ENCODE measurements at regions not wholly inside any gene's neighbourhood (a gene's known extent, or its start where the extent isn't known, plus 50 kb on each side); places are given as distances from the start of the nearest gene placed in this dataset.

DNA sequence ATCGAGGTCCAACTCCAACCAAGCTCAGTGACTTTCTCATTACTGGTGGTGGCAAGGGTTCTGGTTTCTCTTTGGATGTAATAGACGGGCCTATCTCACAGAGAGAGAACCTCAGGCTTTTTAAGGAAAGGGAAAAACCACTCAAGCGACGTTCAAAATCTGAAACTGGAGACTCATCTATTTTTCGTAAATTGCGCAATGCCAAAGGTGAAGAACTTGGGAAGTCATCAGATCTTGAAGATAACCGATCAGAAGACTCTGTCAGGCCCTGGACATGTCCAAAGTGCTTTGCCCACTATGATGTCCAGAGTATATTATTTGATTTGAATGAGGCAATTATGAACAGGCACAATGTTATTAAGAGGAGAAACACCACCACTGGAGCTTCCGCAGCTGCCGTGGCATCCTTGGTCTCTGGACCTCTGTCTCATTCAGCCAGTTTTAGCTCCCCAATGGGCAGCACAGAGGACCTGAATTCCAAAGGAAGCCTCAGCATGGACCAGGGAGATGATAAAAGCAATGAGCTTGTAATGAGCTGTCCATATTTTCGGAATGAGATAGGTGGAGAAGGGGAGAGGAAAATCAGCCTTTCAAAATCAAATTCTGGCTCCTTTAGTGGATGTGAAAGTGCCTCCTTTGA is 343.5 kb upstream of the RGS6 start:
- DNase-seq (ENCODE audit: extremely low read depth in 1 of 2, low read depth in 1 of 2): no peak

DNA sequence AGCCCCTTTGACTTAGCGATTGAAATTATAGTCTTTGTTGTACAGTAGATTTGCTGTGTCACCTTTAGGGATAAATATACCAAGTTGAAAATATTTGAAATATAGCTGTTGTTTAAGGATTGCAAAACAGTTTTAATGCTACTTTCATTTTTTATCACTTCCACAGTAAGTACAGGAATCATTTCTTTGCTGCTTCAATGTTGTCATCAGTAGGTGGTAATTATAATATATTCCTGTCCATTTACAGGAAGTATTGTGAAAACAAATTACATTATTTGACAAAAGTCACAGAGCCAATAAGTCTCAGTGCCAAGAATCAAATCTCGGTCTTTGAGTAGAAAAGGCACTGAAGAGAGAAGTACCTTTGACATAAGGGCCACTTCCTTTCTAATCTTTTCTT is 342.6 kb upstream of the RGS6 start:
- DNase-seq (ENCODE audit: extremely low read depth in 1 of 2, low read depth in 1 of 2): no peak

DNA sequence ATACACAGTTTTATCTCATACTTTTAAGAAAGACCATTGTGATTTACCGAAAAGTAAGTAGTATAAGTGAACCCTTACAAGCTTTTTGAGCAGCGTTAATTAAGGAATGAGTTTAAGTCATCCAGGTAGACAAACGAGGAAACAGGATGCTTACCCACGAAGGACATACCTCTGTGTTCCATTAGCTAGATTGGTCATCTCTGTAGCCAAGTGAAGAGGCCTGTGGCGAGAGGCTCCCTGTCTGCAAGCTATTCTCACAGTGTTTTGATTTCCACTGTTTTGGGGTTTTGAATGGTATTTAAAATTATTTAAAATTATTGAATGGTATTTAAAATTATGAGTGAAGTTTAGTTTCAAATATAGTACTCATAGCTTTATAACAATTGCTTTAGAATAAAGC is 342.1 kb upstream of the RGS6 start:
- DNase-seq (ENCODE audit: extremely low read depth in 1 of 2, low read depth in 1 of 2): no peak

DNA sequence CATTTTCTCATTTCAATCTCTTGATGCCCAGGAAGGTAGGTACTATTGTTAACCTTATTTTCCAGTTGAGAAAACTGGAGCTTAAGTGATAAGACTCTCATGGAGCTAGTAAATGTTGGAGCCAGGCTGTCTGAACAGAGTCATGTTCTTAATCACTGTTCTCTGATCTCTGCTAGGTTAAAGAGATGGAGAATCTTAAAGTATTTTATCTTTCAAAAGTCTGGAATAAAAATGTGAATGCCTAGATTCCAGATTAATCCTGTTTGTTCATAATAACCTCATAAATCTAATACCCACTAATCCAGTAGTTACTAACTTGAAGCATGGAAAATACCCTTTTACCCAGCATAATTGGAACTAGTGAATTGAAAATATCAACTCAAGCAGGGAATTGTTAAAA is 341.0 kb upstream of the RGS6 start:
- DNase-seq (ENCODE audit: extremely low read depth in 1 of 2, low read depth in 1 of 2): no peak

DNA sequence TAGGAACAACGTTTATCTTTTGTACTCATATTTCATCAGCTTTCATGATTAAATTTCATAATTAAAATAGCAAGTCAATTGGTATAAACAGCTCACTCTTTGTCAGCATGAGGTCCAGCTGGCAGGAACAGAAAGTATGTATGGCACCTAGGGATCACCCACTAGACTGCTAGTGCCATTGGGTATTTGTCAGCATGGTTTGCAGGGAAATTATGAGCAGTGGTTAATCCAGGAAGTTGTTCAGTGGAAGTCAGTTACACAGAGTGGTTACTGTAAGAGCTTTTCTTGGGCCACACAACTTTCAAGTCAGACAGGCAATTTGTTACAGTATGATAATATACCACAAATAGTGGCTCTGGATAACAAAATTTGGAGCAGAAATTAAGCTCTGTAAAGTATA is 340.3 kb upstream of the RGS6 start:
- DNase-seq (ENCODE audit: extremely low read depth in 1 of 2, low read depth in 1 of 2): peak in 1 of 2 donors; percentile 8

DNA sequence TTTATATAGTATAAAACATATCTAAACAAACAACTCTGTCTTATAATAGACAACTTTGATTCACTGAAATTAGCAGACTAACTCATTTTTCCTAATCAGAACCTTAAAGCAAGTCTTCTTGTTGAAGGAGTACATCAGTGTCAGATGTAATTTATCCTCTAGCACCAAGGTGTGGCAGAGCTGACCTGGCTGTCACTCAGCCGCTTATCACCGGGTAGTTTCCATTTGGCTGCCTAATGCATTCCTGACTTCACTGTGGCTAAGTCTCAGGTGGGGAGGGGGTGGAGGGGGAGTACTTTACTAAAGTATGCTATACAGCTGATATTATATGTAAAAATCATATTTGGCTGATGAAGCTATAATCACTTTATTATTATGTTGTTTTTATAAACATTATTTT is 339.9 kb upstream of the RGS6 start:
- DNase-seq (ENCODE audit: extremely low read depth in 1 of 2, low read depth in 1 of 2): no peak

DNA sequence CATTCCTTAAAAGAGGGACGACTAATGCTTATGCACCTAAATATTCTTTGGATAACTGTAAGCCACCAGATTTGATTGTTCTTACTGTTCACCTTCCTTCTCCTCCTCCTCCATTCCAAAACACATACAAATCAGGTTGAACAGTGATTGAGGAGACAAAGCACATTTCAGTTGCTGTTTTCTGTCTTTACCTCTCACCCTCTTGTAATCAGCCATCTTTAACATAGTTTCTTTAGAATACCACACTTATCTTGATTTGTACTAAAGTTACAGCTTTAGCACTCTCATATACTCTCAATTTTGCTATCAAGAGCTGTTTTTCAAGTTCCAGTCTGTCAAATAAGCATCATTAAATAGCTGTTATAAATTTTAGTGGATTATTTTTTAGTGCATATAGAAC is 338.3 kb upstream of the RGS6 start:
- no peak for DNase-seq (ENCODE audit: extremely low read depth in 1 of 2, low read depth in 1 of 2)

DNA sequence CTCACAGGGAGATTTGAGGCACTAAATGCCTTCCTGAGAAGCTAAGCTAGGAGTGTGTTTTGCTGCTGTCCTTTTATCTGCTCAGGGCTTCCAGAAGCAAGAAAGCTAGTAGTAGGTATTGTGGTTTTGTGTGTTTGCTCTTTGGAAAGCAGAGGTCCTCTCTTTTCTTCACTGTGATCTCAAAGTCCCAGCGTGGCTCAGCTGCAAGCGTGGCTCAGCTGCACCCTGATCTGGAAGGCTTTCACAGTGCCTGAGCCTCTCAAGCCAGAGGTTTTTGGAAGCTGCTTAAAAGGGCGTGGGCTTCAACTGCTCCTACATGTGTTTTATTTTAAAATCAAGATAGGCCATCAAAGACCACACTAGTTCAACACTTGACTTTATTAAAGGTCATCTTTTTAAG is 337.4 kb upstream of the RGS6 start:
- DNase-seq (ENCODE audit: extremely low read depth in 1 of 2, low read depth in 1 of 2): no peak

DNA sequence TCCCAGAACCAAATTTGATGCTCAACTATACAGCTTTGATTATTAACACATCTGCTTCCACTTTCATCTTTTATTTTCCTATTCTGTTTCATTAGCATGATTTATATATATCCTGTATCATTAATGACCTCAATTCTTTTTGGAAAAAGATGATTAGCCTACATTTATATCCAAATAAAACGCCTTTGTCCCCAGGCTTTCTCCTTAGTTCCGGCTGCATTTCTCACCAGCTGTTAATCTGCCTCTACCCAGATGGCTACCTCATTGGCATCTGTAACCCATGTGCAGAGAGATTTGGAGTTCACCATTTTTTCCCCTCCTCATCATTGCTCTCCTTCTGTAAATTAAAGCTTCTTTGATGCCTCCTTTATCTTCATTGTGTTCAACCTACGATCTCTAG is 336.8 kb upstream of the RGS6 start:
- DNase-seq (ENCODE audit: extremely low read depth in 1 of 2, low read depth in 1 of 2): no peak

DNA sequence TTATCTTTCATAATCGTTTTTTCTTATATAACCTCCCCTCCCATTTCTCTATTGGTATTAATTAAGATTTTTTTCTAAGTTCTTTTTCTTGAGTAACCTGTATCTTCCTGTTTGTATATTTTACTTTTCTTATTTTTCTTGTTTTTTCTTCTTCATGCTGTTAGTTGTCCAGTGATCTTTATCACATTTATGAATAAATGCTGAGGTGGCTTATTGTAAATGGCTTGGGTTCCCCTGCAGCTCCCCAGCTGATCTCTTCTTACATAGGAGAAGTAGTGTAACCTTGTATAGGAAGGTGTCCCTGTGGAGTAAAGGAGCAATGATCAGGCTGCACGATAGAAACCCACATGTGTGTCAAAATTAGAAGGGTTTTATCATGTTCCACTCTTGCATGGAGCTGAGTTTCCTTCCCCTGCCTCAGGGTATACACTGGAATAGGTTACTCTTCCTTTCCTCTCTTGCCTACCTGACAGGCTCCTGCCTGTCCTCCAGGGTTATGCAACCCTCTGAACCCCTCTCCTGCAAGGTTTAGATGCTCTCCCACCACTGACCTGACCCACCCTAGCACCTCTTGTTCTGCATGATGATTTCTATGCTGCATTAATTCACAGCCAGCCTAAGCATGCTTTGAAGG is 334.8 kb upstream of the RGS6 start:
- no peak for DNase-seq (ENCODE audit: extremely low read depth in 1 of 2, low read depth in 1 of 2)

DNA sequence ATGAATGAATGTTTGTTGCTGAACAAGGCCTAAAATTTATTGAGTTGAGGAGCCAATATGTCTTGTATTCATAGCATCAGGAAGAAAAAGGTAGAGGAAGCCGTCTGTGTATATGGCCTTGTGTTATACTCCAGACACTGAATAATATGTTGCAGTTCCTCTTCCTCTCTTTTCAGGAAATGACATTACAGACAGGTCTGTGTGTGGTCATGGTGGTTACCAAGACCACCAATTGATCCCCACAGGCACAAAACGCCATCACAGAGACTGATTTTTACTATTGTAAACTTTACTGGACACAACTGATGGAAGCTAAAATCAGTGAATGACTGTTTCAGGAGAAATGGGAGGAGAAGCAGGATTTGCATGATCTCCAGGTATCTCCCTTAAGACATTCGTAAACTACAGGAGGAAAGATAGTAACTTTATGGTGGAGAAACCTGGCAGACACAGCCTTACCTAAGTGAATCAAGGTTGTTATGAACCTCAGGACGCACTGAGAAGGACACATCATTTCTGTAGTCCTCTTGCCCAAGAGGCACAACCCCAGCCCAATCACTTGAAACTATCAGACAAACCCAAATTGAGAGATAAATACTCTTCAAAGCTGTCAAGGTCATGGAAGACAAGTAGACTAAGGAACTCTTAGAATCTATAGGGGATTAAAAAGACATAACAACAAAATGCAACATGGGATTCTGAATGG is 334.1 kb upstream of the RGS6 start:
- DNase-seq (ENCODE audit: extremely low read depth in 1 of 2, low read depth in 1 of 2): peak in 1 of 2 donors; percentile 13

DNA sequence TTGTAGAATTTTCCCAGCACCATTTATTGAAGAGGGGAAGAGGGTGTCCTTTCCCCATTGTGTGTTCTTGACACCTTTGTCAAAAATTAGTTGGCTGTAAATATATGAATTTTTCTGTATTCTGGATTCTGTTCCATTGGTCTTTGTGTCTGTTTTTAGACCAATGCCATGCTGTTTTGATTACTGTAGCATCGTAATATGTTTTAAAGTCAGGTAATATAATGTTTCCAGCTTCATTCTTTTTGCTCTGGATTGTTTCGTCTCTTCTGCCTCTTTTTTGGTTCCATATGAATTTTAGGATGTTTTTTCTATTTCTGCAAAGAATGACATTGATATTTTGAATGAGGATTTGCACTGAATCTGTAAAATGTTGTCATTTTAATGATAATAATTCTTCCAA is 331.9 kb upstream of the RGS6 start:
- no peak for DNase-seq (ENCODE audit: extremely low read depth in 1 of 2, low read depth in 1 of 2)

DNA sequence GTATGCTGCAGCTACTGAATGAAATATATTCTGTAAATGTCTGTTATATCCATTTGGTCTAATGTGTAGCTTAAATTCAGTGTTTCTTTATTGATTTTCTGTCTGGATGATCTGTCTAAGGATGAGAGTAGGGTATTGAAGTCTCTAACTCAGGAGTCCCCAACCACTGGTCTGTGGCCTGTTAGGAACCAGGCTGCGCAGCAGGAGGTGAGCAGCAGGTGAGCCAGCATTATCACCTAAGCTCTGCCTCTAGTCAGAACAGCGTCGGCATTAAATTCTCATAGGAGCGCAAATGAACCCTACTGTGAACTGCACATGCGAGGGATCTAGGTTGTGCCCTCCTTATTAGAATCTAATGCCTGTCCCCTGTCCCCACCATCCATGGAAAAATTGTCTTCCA is 329.7 kb upstream of the RGS6 start:
- DNase-seq (ENCODE audit: extremely low read depth in 1 of 2, low read depth in 1 of 2): no peak

DNA sequence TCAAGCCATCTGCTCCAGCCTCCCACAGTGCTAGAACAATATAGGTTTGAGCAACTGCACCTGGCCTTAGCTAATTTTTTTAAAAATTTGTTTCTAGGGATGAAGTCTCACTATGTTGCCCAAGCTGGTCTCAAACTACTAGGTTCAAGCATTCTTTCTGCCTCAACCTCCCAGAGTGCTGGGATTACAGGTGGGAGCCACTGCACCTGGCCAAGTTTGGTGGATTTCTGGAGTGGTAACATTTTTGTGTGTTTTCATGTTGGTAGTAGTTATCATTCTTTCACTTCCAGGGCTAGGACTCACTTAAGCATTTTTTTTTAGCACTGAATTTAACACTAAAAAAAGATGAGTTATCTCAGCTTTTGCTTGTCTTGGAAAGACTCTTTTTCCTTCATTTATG is 328.0 kb upstream of the RGS6 start:
- no peak for DNase-seq (ENCODE audit: extremely low read depth in 1 of 2, low read depth in 1 of 2)

DNA sequence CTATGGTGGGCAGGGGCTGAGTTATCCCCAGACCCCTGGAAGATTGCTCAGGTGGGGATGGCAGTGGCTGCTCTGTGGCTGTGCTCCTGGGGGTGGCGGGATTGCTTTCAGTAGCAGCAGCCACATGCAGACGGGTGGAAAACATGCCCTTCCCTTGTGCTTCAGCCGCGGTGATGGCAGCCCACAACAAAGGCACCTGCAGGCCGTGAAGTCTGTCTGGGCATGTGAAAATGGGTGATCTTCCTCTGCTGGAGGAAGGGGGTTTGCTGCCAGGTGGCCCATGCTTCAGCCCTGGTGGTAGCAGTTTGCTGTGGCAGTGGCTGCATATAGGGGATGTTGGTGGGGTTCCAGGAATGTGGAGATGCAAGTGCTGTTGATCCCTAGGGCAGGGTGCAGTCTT is 326.2 kb upstream of the RGS6 start:
- no peak for DNase-seq (ENCODE audit: extremely low read depth in 1 of 2, low read depth in 1 of 2)

DNA sequence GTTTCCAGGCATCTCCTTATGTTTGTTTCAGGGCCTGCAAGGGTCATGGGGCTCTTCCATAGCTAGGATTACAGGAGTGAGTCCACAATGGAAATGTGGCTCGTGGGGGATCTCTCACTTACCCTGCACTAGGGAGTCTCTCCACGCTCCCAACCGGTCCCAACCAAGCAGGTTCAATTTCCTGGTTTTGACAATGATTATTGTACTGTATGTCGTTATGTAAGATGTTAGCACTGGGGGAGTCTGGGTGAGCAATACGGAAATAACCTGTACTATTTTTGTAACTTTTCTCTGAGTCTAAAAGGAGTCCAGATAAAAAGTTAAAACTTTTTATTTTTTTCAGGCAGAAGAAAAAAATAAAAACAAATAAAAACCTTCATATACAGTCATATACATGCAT is 325.7 kb upstream of the RGS6 start:
- DNase-seq (ENCODE audit: extremely low read depth in 1 of 2, low read depth in 1 of 2): no peak

DNA sequence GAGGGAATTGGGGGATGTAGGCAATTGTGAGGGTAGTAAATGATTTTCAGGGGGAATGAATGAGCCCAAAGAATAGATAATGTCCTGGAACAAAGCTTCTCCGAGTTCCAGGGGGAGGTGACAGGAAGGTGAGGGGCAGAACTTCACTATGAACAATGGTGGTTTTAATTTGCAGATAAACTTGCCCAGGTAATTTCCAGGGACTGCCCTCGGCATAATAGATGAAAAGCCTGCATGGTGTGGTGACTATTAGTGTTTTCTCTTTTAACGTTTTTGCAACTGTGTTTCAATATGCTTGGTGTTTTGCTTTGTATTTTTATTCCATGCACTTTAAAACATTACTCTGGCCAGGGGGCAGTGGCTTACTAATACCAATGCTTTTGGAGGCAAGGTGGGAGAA is 325.2 kb upstream of the RGS6 start:
- DNase-seq (ENCODE audit: extremely low read depth in 1 of 2, low read depth in 1 of 2): no peak

DNA sequence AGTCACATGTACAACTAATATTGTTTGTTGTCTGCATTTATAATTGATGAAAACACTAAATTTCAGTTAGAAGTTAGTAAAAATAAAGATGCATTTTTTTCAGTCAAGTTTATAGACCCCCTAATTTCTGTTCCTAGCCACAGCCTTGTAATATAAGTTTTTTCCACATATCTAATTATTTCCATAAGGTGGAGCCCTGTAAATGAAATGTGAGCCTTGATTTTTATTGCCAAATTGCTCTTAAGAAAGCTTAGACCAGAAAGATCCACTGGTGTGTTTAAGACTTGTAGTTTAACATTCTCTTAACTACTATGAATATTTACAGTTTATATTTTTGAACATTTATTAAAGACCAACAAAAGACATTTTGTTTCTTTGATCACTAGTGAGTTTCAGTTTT is 322.1 kb upstream of the RGS6 start:
- no peak for DNase-seq (ENCODE audit: extremely low read depth in 1 of 2, low read depth in 1 of 2)

DNA sequence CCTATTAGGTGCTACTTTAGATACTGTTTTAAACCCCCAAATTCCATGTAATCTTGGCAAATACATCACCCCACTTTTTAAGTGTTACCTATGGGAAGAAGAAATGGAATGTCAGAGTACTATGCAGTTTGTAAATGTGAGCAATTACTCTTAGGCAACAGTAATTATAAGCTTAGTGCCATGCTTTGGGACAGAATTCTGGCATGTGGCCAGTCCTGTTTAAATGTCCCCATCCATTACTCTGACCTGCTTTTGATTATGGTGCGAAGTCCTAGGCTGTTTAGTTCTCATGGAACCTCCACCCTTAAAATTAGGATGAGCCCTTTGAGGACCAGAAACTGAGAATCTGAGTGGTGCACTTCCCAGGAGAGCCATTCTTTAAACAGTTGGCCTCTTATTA is 321.4 kb upstream of the RGS6 start:
- no peak for DNase-seq (ENCODE audit: extremely low read depth in 1 of 2, low read depth in 1 of 2)

DNA sequence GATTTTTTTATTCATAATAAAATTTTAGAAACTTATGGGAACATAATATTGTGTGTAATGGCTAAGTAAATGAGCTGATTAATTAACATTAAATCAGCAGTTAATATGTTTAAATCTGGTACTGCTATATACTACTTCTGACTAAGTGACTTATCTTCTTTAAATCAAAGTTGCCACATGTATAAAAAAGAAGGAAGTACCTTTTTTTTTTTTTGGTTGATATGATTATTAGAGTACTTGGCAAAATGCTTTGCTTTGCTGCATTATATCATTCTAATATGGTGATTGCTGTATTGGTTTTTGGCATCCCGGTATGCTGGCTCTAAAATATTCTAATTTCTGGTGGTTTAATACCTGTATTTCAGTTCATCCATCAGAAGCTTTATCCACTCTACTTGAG is 319.1 kb upstream of the RGS6 start:
- no peak for DNase-seq (ENCODE audit: extremely low read depth in 1 of 2, low read depth in 1 of 2)

DNA sequence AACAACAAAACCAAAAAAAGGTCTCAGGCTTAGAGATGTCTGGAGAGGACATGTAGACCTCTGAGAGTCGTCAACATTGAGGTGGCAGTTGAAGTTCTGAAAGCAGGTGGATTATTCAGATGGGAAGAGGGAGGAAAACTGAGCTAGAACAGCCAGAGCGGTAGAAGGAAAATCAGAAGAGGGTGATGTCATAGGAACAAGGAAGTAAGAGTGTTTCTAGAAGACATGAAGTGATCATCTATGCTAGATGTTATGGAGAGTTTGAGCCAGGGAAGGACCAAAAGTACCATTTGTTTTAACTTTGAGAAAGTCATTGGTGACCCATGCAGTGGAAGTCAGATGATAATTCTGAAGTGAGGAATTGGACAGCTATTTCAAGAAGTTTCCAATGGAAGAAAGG is 316.2 kb upstream of the RGS6 start:
- no peak for DNase-seq (ENCODE audit: extremely low read depth in 1 of 2, low read depth in 1 of 2)

DNA sequence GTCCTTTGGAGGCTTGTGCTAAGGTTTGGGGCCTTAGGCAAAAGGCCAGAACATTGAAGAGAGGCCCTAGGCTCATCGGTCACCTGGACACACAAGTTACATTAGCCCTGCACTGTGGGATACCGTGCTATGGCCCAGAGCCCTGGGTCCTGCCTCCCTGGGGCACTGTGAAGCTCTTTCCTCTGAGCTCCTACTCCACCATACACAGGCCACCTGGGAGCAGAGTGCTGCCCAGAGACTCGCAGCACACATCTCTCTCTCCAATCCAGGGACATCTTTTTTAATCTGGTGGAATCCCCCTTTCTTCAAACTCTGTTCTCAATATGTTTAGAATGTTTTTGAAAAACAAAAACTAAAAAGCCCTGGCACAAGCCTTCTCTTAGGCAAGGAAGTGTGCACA is 314.2 kb upstream of the RGS6 start:
- no peak for DNase-seq (ENCODE audit: extremely low read depth in 1 of 2, low read depth in 1 of 2)

DNA sequence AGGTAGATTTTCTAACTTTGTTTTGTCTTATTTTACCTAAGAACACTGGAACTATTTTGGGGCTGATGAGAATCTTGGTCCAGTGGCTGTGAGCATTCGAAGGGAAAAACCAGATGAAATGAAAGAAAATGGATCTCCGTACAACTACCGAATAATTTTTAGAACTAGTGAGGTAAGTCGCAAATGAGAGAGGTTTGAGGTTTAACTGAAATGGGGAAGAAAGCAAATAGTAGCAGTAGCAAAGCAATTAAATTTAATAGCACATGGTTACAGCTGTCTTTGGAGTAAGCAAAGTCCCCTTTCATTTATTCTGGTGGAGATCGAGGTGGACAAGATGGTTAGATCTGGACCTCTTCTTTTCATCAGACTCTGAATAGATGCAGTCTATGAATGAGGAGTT is 313.5 kb upstream of the RGS6 start:
- DNase-seq (ENCODE audit: extremely low read depth in 1 of 2, low read depth in 1 of 2): no peak
